ENCODE measurements at regions not wholly inside any gene's neighbourhood (a gene's known extent, or its start where the extent isn't known, plus 50 kb on each side); places are given as distances from the start of the nearest gene placed in this dataset.

DNA sequence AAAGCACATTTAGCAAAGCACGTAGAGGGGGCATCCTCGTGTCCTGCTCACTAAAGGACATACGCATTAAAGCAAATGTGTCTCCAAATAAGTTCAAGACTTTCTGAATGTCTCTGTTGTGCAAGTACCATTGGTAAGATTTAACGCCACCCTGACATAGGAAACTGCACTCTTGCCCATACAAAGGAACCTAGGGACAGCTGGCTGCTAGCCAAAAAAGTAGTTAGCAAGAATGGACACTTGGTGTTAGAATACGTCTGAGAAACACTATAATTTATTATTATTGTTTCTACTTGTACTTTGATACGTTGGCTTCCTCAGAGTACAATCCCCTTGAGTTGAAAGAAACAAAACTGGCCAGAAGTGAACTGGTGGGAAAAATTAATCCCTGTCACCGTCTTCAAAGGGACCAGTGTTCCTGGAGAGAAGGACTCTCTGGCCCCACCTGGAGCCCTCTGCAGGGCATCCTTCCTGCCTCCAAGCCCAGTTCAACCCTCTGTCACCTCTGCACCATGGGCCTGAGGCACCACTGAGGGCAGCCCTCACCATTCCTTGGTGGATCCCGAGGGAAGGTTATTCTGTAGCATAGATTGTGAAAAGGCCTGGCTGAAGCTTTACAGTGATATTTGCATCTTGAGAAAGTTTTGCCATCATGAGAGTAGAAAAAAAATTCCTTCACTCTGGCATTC, 51.4 kb upstream of the APCDD1 start:
- DNase-seq, result no peak

DNA sequence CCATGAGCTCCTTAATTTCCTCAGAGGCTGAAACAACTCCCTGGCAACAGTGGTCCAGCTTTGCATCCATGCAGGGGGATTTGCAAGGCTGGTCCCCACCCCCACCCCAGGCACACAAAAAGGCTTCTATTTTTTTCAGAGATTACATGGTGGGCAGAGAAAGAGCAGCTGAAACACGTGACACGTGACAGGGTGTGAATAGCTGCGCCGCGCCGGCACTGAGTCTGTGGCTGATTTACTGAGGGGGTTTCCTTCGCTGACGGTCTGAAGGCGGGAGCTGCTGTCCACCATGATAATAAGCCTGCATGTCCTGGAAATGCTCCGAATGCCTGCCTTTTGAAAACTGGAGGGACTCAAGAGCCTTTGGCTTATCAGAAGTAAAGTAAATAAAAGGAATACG, 50.7 kb upstream of the APCDD1 start:
- no peak for DNase-seq

DNA sequence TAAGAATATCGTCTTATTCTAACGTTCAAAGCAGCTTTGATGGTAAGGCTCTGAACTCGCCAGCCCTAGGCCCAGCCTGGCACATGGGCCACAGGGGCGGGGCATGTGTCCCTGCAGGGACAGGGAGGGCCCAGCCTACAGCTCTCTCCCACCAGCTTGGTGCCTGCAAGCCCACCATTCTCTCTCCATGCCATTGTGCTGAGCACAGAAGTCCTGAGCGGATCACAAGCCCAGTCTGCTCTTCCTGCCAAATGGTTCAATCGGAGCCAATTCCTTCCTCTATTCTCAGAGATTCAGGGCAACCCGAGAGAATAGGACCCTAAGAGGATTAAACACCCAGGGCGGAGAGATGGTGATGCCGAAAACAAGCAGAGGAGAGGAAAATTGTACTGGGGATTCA, 50.3 kb upstream of the APCDD1 start:
- DNase-seq, result no peak
